NK-92 treated with Interleukin-12 subunit alpha and Interleukin-12 subunit beta, amount 100 ng/mL, for 24 hours (cell line): ENCODE measurements at regions not wholly inside any gene's neighbourhood (a gene's known extent, or its start where the extent isn't known, plus 50 kb on each side); places are given as distances from the start of the nearest gene placed in this dataset.

Experiments used
- DNase-seq: peaks from one replicate; lab custom pipeline; 2025; lab: John Stamatoyannopoulos, UW

- no peak for DNase-seq
Measured at GRCh38 chr6:100176951-100177710, 183.1 kb upstream of the MCHR2 start.

- DNase-seq, result no peak
Measured at GRCh38 chr6:100176311-100176950, 182.4 kb upstream of the MCHR2 start.

- no peak for DNase-seq
Measured at GRCh38 chr6:100175814-100176310, 181.8 kb upstream of the MCHR2 start.

- DNase-seq, result no peak
Measured at GRCh38 chr6:100173211-100173610, 179.2 kb upstream of the MCHR2 start.

GRCh38 chr6:100172322-100172713 is 178.3 kb upstream of the MCHR2 start:
- DNase-seq, result no peak

GRCh38 chr6:100171533-100172321 is 177.7 kb upstream of the MCHR2 start:
- DNase-seq, result no peak

GRCh38 chr6:100168148-100168547 is 174.1 kb upstream of the MCHR2 start:
- no peak for DNase-seq

- DNase-seq, result no peak
Measured at GRCh38 chr6:100167585-100167984, 173.6 kb upstream of the MCHR2 start.

GRCh38 chr6:100166956-100167355 is 172.9 kb upstream of the MCHR2 start:
- no peak for DNase-seq

GRCh38 chr6:100165442-100165841 is 171.4 kb upstream of the MCHR2 start:
- DNase-seq, result no peak

- no peak for DNase-seq
Measured at GRCh38 chr6:100163035-100163434, 169.0 kb upstream of the MCHR2 start.

GRCh38 chr6:100161782-100162365 is 167.9 kb upstream of the MCHR2 start:
- no peak for DNase-seq

GRCh38 chr6:100160930-100161329 is 166.9 kb upstream of the MCHR2 start:
- DNase-seq, result no peak

- no peak for DNase-seq
Measured at GRCh38 chr6:100155141-100155540, 161.1 kb upstream of the MCHR2 start.

- no peak for DNase-seq
Measured at GRCh38 chr6:100153636-100154275, 159.7 kb upstream of the MCHR2 start.

GRCh38 chr6:100152201-100152600 is 158.2 kb upstream of the MCHR2 start:
- DNase-seq, result no peak

- no peak for DNase-seq
Measured at GRCh38 chr6:100144991-100145390, 151.0 kb upstream of the MCHR2 start.

- no peak for DNase-seq
Measured at GRCh38 chr6:100138346-100139022, 144.5 kb upstream of the MCHR2 start.

GRCh38 chr6:100137759-100138158 is 143.7 kb upstream of the MCHR2 start:
- no peak for DNase-seq

- DNase-seq, result no peak
Measured at GRCh38 chr6:100136590-100136989, 142.6 kb upstream of the MCHR2 start.

GRCh38 chr6:100135977-100136376 is 142.0 kb upstream of the MCHR2 start:
- no peak for DNase-seq
